Neural cell (in vitro differentiated cells): ENCODE measurements at regions not wholly inside any gene's neighbourhood (a gene's known extent, or its start where the extent isn't known, plus 50 kb on each side); places are given as distances from the start of the nearest gene placed in this dataset.

ENCODE experiments used
- EP300 ChIP-seq: fragments of 450-650 bp; conservative IDR thresholded peaks from 2 replicates; pipeline ENCODE4 v1.6.1; 2014; ENCODE audit warnings: antibody characterized with exemption, mild to moderate bottlenecking, moderate library complexity; ENCODE audit not compliant: poor library complexity, severe bottlenecking
- EZH2 ChIP-seq: fragments of 200-600, 300-800 bp; shearing (Covaris generic), sonication (generic); IDR thresholded peaks from 2 replicates; pipeline ENCODE4 v1.6.1; 2014; ENCODE audit warnings: antibody characterized with exemption, low read length, borderline replicate concordance, mild to moderate bottlenecking; ENCODE audit not compliant: insufficient read depth, poor library complexity, severe bottlenecking
- POLR2AphosphoS5 ChIP-seq: IDR thresholded peaks from 2 replicates; pipeline ENCODE4 v1.6.1; 2012
- TAF1 ChIP-seq: IDR thresholded peaks from 2 replicates; pipeline ENCODE4 v1.6.1; 2012; ENCODE audit warnings: low read depth
- TF ChIP-seq, protein P1 (sequence below): fragments of 450-650 bp; IDR thresholded peaks from 2 replicates; pipeline ENCODE4 v1.5.1; 2014; ENCODE audit warnings: antibody characterized with exemption, mild to moderate bottlenecking, moderate library complexity; ENCODE audit not compliant: poor library complexity, severe bottlenecking

GRCh38 chr18:76216096-76216495, 278.9 kb downstream of the ZNF516 start:
- no peak for TF ChIP-seq EP300
- TF ChIP-seq EZH2, result no peak
- TF ChIP-seq, protein P1, sequence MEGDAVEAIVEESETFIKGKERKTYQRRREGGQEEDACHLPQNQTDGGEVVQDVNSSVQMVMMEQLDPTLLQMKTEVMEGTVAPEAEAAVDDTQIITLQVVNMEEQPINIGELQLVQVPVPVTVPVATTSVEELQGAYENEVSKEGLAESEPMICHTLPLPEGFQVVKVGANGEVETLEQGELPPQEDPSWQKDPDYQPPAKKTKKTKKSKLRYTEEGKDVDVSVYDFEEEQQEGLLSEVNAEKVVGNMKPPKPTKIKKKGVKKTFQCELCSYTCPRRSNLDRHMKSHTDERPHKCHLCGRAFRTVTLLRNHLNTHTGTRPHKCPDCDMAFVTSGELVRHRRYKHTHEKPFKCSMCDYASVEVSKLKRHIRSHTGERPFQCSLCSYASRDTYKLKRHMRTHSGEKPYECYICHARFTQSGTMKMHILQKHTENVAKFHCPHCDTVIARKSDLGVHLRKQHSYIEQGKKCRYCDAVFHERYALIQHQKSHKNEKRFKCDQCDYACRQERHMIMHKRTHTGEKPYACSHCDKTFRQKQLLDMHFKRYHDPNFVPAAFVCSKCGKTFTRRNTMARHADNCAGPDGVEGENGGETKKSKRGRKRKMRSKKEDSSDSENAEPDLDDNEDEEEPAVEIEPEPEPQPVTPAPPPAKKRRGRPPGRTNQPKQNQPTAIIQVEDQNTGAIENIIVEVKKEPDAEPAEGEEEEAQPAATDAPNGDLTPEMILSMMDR, result no peak
- TF ChIP-seq POLR2AphosphoS5, result no peak
- TF ChIP-seq TAF1, result no peak
